Right atrium auricular region (tissue), 2 donors: ENCODE measurements at regions not wholly inside any gene's neighbourhood (a gene's known extent, or its start where the extent isn't known, plus 50 kb on each side); places are given as distances from the start of the nearest gene placed in this dataset.
A peak's percentile ranks its signal among the peaks of the same experiment; 100 is the strongest.

ENCODE experiments used
- DNase-seq: peaks from one replicate; pipeline ENCODE4 v3.0.0-alpha.2; 2019; ENCODE audit warnings: low spot score
- H3K27ac ChIP-seq, 2 donors: fragments of 200-600 bp; sonication (generic); 1 replicate in 1 of 2; 2 replicates in 1 of 2; pipeline ENCODE4 v1.5.1; 2016 to 2019
- H3K27me3 ChIP-seq, 2 donors: fragments of 200-600 bp; sonication (generic); one replicate each; pipeline versions ENCODE4 v1.5.1 to v1.6.0; 2017 to 2019
- H3K36me3 ChIP-seq: fragments of 200-600 bp; sonication (generic); one replicate; pipeline ENCODE4 v1.5.1; 2016
- H3K4me1 ChIP-seq, 2 donors: fragments of 200-600 bp; sonication (generic); one replicate each; pipeline versions ENCODE4 v1.5.1 to v1.6.0; 2017 to 2019
- H3K4me3 ChIP-seq, 2 donors: fragments of 200-600 bp; sonication (generic); 1 replicate in 1 of 2; 2 replicates in 1 of 2; pipeline ENCODE4 v1.5.1; 2017 to 2019; ENCODE audit warnings: mild to moderate bottlenecking in 1 of 2, moderate library complexity in 1 of 2
- H3K9me3 ChIP-seq, 2 donors: fragments of 200-600 bp; sonication (generic); one replicate each; pipeline ENCODE4 v1.5.1; 2019
- TF ChIP-seq, protein P1 (sequence below), 2 donors: fragments of 200-600 bp; sonication (generic); IDR thresholded peaks; one replicate each; pipeline ENCODE4 v1.5.1; 2019; ENCODE audit warnings: antibody characterized with exemption in 2 of 2

DNA sequence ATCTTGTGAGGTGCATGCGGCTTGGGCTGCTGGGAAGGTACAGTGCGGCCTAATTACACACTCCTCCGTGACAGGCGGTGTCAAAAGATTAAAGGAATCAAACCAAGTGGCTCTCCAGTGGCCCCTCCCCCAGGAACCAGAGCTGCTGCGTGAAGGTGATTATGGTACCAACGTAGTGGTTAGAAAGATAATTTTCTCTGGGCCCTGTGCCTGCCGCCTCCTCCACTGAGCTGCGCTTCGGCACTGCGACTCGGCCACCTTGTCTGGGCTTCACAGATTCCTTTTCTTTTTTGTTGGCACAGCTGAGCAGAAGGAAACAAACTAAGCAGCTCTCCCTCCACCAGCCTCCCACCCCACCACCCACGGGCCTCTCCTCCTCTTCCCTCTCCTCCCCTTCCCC lies 113.2 kb upstream of the SDK2 start:
- no peak for DNase-seq
- Histone ChIP-seq H3K4me3 (no peak overlapping the region), H3K9me3 (no peaks in the 10 kb centered on the region), H3K36me3 (no peaks in the 10 kb centered on the region), H3K4me1 (peaks cover 0 to 19% of the 10 kb centered on the region in 2 donors), H3K27me3 (no peaks in the 10 kb centered on the region), H3K27ac (no peak overlapping the region)
- TF ChIP-seq, protein P1, sequence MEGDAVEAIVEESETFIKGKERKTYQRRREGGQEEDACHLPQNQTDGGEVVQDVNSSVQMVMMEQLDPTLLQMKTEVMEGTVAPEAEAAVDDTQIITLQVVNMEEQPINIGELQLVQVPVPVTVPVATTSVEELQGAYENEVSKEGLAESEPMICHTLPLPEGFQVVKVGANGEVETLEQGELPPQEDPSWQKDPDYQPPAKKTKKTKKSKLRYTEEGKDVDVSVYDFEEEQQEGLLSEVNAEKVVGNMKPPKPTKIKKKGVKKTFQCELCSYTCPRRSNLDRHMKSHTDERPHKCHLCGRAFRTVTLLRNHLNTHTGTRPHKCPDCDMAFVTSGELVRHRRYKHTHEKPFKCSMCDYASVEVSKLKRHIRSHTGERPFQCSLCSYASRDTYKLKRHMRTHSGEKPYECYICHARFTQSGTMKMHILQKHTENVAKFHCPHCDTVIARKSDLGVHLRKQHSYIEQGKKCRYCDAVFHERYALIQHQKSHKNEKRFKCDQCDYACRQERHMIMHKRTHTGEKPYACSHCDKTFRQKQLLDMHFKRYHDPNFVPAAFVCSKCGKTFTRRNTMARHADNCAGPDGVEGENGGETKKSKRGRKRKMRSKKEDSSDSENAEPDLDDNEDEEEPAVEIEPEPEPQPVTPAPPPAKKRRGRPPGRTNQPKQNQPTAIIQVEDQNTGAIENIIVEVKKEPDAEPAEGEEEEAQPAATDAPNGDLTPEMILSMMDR (IDR thresholded peaks at IDR 0.05), result no peak

DNA sequence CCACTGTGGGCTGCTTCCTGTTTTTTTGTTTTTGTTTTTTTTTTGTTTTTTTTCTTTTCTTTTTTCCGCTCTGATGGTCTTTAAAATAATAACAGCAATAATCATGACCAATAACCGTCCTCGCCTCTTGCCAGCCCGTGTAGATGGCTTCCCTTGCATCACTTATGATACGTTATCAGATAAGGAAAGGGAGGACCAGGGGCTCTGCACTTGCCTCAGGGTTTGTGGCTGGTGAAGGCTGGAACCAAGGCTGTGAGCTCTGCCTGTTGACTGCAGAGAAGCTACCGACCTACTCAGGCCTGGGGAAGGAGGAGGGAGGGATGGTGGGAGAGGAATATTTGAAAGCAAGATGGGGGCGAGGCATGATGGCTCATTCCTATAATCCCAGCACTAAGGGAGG lies 114.0 kb upstream of the SDK2 start:
- H3K4me1 ChIP-seq, result peaks cover 0 to 21% of the 10 kb centered on the region in 2 donors
- H3K4me3 ChIP-seq, result no peak overlapping the region
- TF ChIP-seq, protein P1 (IDR thresholded peaks at IDR 0.05), result no peak
- H3K9me3 ChIP-seq, result no peaks in the 10 kb centered on the region
- H3K27ac ChIP-seq, result no peak overlapping the region
- H3K27me3 ChIP-seq, result no peaks in the 10 kb centered on the region
- DNase-seq, result no peak
- H3K36me3 ChIP-seq, result no peaks in the 10 kb centered on the region

GRCh38 chr17:73759324-73759723 lies 115.1 kb upstream of the SDK2 start:
- H3K9me3 ChIP-seq, result no peaks in the 10 kb centered on the region
- H3K4me3 ChIP-seq, result no peak overlapping the region
- peaks cover 0 to 21% of the 10 kb centered on the region in 2 donors for H3K4me1 ChIP-seq
- no peaks in the 10 kb centered on the region for H3K27me3 ChIP-seq
- DNase-seq, result no peak
- peak overlapping the region in 1 of 2 donors; percentile 48 for H3K27ac ChIP-seq
- H3K36me3 ChIP-seq, result no peaks in the 10 kb centered on the region
- TF ChIP-seq, protein P1 (IDR thresholded peaks at IDR 0.05), result no peak

GRCh38 chr17:73759734-73760438 lies 115.6 kb upstream of the SDK2 start:
- no peaks in the 10 kb centered on the region for H3K36me3 ChIP-seq
- DNase-seq, result no peak
- no peaks in the 10 kb centered on the region for H3K9me3 ChIP-seq
- H3K4me1 ChIP-seq, result peaks cover 0 to 21% of the 10 kb centered on the region in 2 donors
- H3K27me3 ChIP-seq, result no peaks in the 10 kb centered on the region
- H3K27ac ChIP-seq, result peak overlapping the region; percentile 21 to 48
- TF ChIP-seq, protein P1 (IDR thresholded peaks at IDR 0.05), result no peak
- no peak overlapping the region for H3K4me3 ChIP-seq

DNA sequence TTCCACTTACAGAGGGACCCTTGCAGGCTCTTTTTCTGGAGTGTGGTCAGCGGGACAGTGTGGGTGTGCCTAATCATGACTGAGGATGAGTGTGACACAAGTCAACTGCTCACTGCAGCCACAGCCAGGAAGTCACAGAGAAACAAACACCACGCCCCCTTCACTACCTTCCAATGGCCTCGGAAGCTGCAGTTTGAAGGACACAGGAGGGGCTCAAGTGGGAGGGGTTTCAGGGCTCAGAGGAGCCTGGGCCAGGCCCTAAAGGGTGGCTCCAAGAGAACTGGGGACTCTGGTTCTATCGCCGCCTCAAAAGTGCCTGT lies 116.2 kb upstream of the SDK2 start:
- no peak overlapping the region for H3K4me3 ChIP-seq
- no peak for DNase-seq
- H3K36me3 ChIP-seq, result no peaks in the 10 kb centered on the region
- peak overlapping the region; percentile 21 to 48 for H3K27ac ChIP-seq
- TF ChIP-seq, protein P1 (IDR thresholded peaks at IDR 0.05), result no peak
- H3K4me1 ChIP-seq, result peaks cover 0 to 21% of the 10 kb centered on the region in 2 donors
- H3K9me3 ChIP-seq, result no peaks in the 10 kb centered on the region
- H3K27me3 ChIP-seq, result no peaks in the 10 kb centered on the region
